K562 (cell line): ENCODE measurements at regions not wholly inside any gene's neighbourhood (a gene's known extent, or its start where the extent isn't known, plus 50 kb on each side); places are given as distances from the start of the nearest gene placed in this dataset.

Experiments
- ATAC-seq: fragments of 200-7000 bp; cut with Tn5 transposase; 3 replicates; pipeline ENCODE4 v1.9.1; 2020; ENCODE audit warnings: moderate library complexity
- BruUV-seq: library from RNA; stranded (reverse); fragments of 400-500 nt; replicated peaks from 2 replicates; lab custom pipeline; 2021; lab: Mats Ljungman, UMichigan
- CTCF ChIA-PET: fragments of 300-600 bp; formaldehyde crosslinking; extraction: SDS; loops from one replicate; lab custom pipeline; 2021; ENCODE audit warnings: low intra/inter-chr PET ratio; lab: Yijun Ruan, JAX
- POLR2A ChIA-PET: fragments of 300-600, 350-650 bp; sonication (Branson Sonifier 250); formaldehyde crosslinking; extraction: SDS; loops from one replicate; lab custom pipeline; 2021; ENCODE audit warnings: antibody characterized with exemption, inconsistent platforms; lab: Yijun Ruan, JAX
- DNase-seq, 4 experiments: peaks; one replicate each; pipeline versions ENCODE4 v3.0.0 to v3.0.0-alpha.2; 2011 to 2018; ENCODE audit warnings: low spot score in 3 of 4, mixed read lengths in 3 of 4; ENCODE audit errors: extremely low read depth in 1 of 4
- FAIRE-seq: peaks from 2 replicates; lab custom pipeline; 2011; peaks lifted over from hg19 to GRCh38; lab: Jason Lieb, UNC
- H2AFZ ChIP-seq: 2 replicates; pipeline ENCODE4 v1.6.0; 2011; ENCODE audit warnings: low read depth, low read length, control low read depth, inconsistent platforms
- H3K27ac ChIP-seq: fragments of 200-600 bp; 3 replicates; pipeline ENCODE4 v1.8.0; 2011; ENCODE audit warnings: low read depth, mild to moderate bottlenecking, control low read depth, inconsistent platforms, low read length, moderate library complexity, mixed read lengths; ENCODE audit errors: extremely low read depth
- H3K27me3 ChIP-seq, 2 experiments: fragments of 300-600 bp in 1 of 2; 2 replicates in 1 of 2; 3 replicates in 1 of 2; pipeline versions ENCODE4 v1.6.0 to v1.8.0; 2011; ENCODE audit warnings: inconsistent platforms in 2 of 2, low read length in 2 of 2, mild to moderate bottlenecking in 1 of 2, mixed read lengths in 1 of 2, moderate library complexity in 1 of 2; ENCODE audit not compliant: control insufficient read depth in 2 of 2, insufficient read depth in 2 of 2
- H3K36me3 ChIP-seq: fragments of 300-600 bp; 3 replicates; pipeline ENCODE4 v1.8.0; 2011; ENCODE audit warnings: mild to moderate bottlenecking, low read length, inconsistent platforms; ENCODE audit not compliant: control insufficient read depth, insufficient read depth
- H3K4me1 ChIP-seq, 2 experiments: fragments of 200-600 bp in 1 of 2; replicated peaks in 1 of 2; 2 replicates in 1 of 2; 3 replicates in 1 of 2; pipeline versions ENCODE4 v1.5.1 to v1.8.0; 2011; ENCODE audit warnings: inconsistent platforms in 2 of 2, low read length in 2 of 2, mild to moderate bottlenecking in 1 of 2, mixed read lengths in 1 of 2, moderate library complexity in 1 of 2; ENCODE audit not compliant: control insufficient read depth in 2 of 2, insufficient read depth in 2 of 2
- H3K4me2 ChIP-seq: 2 replicates; pipeline ENCODE4 v1.6.1; 2011; ENCODE audit warnings: low read length, control low read depth, inconsistent platforms, mixed read lengths; ENCODE audit not compliant: insufficient read depth
- H3K4me3 ChIP-seq: fragments of 200-600 bp; sonication (generic), shearing (Covaris generic); 2 replicates; pipeline ENCODE4 v1.5.1; 2016; ENCODE audit warnings: control low read depth, inconsistent platforms
- H3K79me2 ChIP-seq: fragments of 200-600 bp; 3 replicates; pipeline ENCODE4 v1.8.0; 2011; ENCODE audit warnings: low read length, inconsistent platforms; ENCODE audit not compliant: control insufficient read depth, insufficient read depth
- H3K9ac ChIP-seq, 2 experiments: 2 replicates each; pipeline versions ENCODE4 v1.6.0 to v1.6.1; 2011; ENCODE audit warnings: low read depth in 2 of 2, low read length in 2 of 2, control low read depth in 1 of 2, inconsistent platforms in 1 of 2, mild to moderate bottlenecking in 1 of 2, mixed read lengths in 1 of 2; ENCODE audit not compliant: insufficient read depth in 1 of 2
- H3K9me1 ChIP-seq: one replicate; pipeline ENCODE4 v1.6.0; 2011; ENCODE audit warnings: inconsistent platforms, mild to moderate bottlenecking, low read length, moderate library complexity; ENCODE audit not compliant: control insufficient read depth, insufficient read depth
- H3K9me3 ChIP-seq: replicated peaks from 2 replicates; pipeline ENCODE4 v1.5.1; 2011; ENCODE audit warnings: low read depth, low read length, inconsistent platforms; ENCODE audit not compliant: control insufficient read depth, insufficient read depth
- H4K20me1 ChIP-seq: replicated peaks from 2 replicates; pipeline ENCODE4 v1.6.1; 2011; ENCODE audit warnings: low read length, inconsistent platforms, mixed read lengths; ENCODE audit not compliant: control insufficient read depth, insufficient read depth
- AFF1 ChIP-seq, 2 experiments: fragments of 450-650 bp; IDR thresholded peaks; 2 replicates each; pipeline ENCODE4 v1.6.1; 2018; ENCODE audit warnings: mild to moderate bottlenecking in 2 of 2, low read depth in 1 of 2; ENCODE audit not compliant: partially characterized antibody in 2 of 2
- ATF6 ChIP-seq: sonication (generic); formaldehyde crosslinking; IDR thresholded peaks from 2 replicates; pipeline ENCODE4 v1.4.0; 2020; ENCODE audit warnings: mild to moderate bottlenecking, missing genetic modification reagents
- KHSRP ChIP-seq: fragments of 450-650 bp; IDR thresholded peaks from 2 replicates; pipeline ENCODE4 v1.6.1; 2017
- MCM7 ChIP-seq, 2 experiments: fragments of 450-650 bp; IDR thresholded peaks; 2 replicates each; pipeline ENCODE4 v1.6.1; 2016 to 2018
- MED1 ChIP-seq: sonication (generic); formaldehyde crosslinking; IDR thresholded peaks from 2 replicates; pipeline ENCODE4 v1.8.1; 2023; ENCODE audit warnings: missing genetic modification reagents, borderline replicate concordance
- ZBTB12 ChIP-seq: fragments of 250-450 bp; sonication (Bioruptor Pico); IDR thresholded peaks from 2 replicates; pipeline ENCODE4 v1.4.0; 2020
- ZBTB17 ChIP-seq: fragments of 450-650 bp; formaldehyde crosslinking; IDR thresholded peaks from 2 replicates; pipeline ENCODE4 v1.4.0; 2020; ENCODE audit warnings: mild to moderate bottlenecking
- ZNF311 ChIP-seq: fragments of 250-450 bp; sonication (Bioruptor Pico); IDR thresholded peaks from 2 replicates; pipeline ENCODE4 v1.4.0; 2020; ENCODE audit warnings: mild to moderate bottlenecking, moderate library complexity
- ZNF830 ChIP-seq: fragments of 250-450 bp; sonication (Bioruptor Pico); IDR thresholded peaks from 2 replicates; pipeline ENCODE4 v1.5.0; 2021; ENCODE audit warnings: mild to moderate bottlenecking
- WGBS: fragments of 100-300 bp; shearing (Covaris generic); methylation state at CpG from one replicate; pipeline ENCODE4 v1.1.6; 2016; ENCODE audit warnings: low coverage, mixed read lengths; ENCODE audit not compliant: insufficient coverage; ENCODE audit errors: missing lambda C conversion rate; 5-methylcytosine and 5-hydroxymethylcytosine counted together
- in situ Hi-C: fragments of 300-500 bp; cut with MboI; formaldehyde crosslinking; loops from 4 replicates; pipeline ENCODE4 v1.15.0; 2018; ENCODE audit warnings: inconsistent platforms, mixed read lengths
- intact Hi-C: fragments of 100-400 bp; cut with micrococcal nuclease; formaldehyde crosslinking; loops from 2 replicates; pipeline ENCODE4 v1.14.2; 2022

GRCh38 chr10:36265741-36266140, 623.6 kb upstream of the FZD8 start:
- ATAC-seq (no peak), DNase-seq (no peak), FAIRE-seq (no peak)
- Histone ChIP-seq H3K27ac (no peak overlapping the region), H3K79me2 (no peaks in the 10 kb centered on the region), H3K4me3 (no peak overlapping the region), H3K4me2 (no peak overlapping the region), H3K9ac (no peak overlapping the region), H3K9me1 (no peaks in the 10 kb centered on the region), H3K27me3 (no peaks in the 10 kb centered on the region), H2AFZ (no peak overlapping the region), H4K20me1 (no peaks in the 10 kb centered on the region), H3K4me1 (no peaks in the 10 kb centered on the region), H3K36me3 (no peaks in the 10 kb centered on the region), H3K9me3 (no peaks in the 10 kb centered on the region)
- BruUV-seq, result no TSS peak
- WGBS, result 0% methylated on average over 2 of the region's 2 CpGs
- POLR2A ChIA-PET, result no interaction called here
- in situ Hi-C loops (no loop called here), intact Hi-C loops (no loop called here)
- TF ChIP-seq ZBTB17, result no peak
- TF ChIP-seq ZNF311 (CRISPR knock-in tag), result no peak
- TF ChIP-seq ZNF830, result no peak
- TF ChIP-seq MCM7 (IDR thresholded peaks at IDR 0.05), result no peak
- no peak for TF ChIP-seq ZBTB12 (CRISPR knock-in tag)
- CTCF ChIA-PET, result no interaction called here

- H4K20me1 ChIP-seq, result no peaks in the 10 kb centered on the region
- H3K27me3 ChIP-seq, result no peaks in the 10 kb centered on the region
- H2AFZ ChIP-seq, result no peak overlapping the region
- no peak overlapping the region for H3K9ac ChIP-seq
- no peaks in the 10 kb centered on the region for H3K9me1 ChIP-seq
- FAIRE-seq (no peak), DNase-seq (no peak), ATAC-seq (no peak)
- H3K4me1 ChIP-seq, result no peaks in the 10 kb centered on the region
- no peak overlapping the region for H3K27ac ChIP-seq
- H3K4me3 ChIP-seq, result no peak overlapping the region
- in situ Hi-C loops (no loop called here), intact Hi-C loops (no loop called here)
- no peaks in the 10 kb centered on the region for H3K79me2 ChIP-seq
- CTCF ChIA-PET, result no interaction called here
- no peak overlapping the region for H3K4me2 ChIP-seq
- POLR2A ChIA-PET, result no interaction called here
- BruUV-seq, result no TSS peak
- no peaks in the 10 kb centered on the region for H3K36me3 ChIP-seq
- no peaks in the 10 kb centered on the region for H3K9me3 ChIP-seq
- 2% methylated on average over 3 of the region's 3 CpGs for WGBS
- TF ChIP-seq KHSRP, result no peak
- TF ChIP-seq MED1, result no peak
- TF ChIP-seq ATF6 (CRISPR knock-in tag), result no peak
- TF ChIP-seq AFF1 (IDR thresholded peaks at IDR 0.05; ENCODE audit: low read depth in 1 of 2, partially characterized antibody in 2 of 2), result no peak
Measured at GRCh38 chr10:36263871-36264270, 621.8 kb upstream of the FZD8 start.
